ENCODE measurements at regions not wholly inside any gene's neighbourhood (a gene's known extent, or its start where the extent isn't known, plus 50 kb on each side); places are given as distances from the start of the nearest gene placed in this dataset.

DNA sequence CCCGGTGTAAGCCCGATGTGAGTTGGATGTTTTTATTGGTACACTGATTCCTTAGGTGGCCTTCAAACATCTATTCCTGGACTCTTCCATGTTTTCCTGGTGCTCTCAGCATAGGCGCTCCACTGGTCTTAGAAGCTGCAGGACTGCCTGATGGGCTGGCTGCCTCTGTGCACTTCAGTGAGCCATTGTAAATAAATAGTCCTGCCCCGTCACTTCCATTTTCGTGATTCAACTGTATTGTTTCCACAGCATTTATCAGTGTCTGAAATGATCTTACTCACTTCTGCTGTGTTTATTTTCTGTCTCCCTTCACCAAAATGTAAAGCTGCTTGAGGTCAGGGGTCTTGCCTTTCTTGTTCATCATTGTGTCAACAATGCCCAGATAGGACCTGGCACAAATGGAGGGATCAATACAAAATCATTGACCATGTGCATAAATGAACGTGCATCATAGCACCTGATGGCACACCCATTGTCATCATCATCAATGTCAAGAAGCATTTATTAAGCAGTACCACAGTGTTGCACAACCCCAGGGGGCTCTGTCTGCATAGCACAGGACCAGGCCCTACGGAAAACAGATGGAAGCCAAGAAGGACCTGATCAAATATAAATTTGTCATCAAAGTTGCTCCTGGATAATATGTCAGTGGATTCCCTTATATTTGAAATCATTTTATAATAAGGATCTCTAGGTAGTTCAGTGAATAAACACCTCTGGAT lies 66.6 kb upstream of the CPHXL start:
- H3K9me3 ChIP-seq (ENCODE audit: low read depth, low read length) = no peaks in the 10 kb centered on the region
- no peak for DNase-seq (ENCODE audit: insufficient read length, low spot score, missing footprints)
- no peak overlapping the region for H2AFZ ChIP-seq (ENCODE audit: low read length)
- H3K27me3 ChIP-seq (ENCODE audit: insufficient read depth, low read length) = no peaks in the 10 kb centered on the region
- no peak overlapping the region for H3K27ac ChIP-seq (ENCODE audit: low read depth, low read length)
- H4K20me1 ChIP-seq (ENCODE audit: insufficient read depth, low read length) = no peaks in the 10 kb centered on the region
- TF ChIP-seq, protein P1, sequence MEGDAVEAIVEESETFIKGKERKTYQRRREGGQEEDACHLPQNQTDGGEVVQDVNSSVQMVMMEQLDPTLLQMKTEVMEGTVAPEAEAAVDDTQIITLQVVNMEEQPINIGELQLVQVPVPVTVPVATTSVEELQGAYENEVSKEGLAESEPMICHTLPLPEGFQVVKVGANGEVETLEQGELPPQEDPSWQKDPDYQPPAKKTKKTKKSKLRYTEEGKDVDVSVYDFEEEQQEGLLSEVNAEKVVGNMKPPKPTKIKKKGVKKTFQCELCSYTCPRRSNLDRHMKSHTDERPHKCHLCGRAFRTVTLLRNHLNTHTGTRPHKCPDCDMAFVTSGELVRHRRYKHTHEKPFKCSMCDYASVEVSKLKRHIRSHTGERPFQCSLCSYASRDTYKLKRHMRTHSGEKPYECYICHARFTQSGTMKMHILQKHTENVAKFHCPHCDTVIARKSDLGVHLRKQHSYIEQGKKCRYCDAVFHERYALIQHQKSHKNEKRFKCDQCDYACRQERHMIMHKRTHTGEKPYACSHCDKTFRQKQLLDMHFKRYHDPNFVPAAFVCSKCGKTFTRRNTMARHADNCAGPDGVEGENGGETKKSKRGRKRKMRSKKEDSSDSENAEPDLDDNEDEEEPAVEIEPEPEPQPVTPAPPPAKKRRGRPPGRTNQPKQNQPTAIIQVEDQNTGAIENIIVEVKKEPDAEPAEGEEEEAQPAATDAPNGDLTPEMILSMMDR (IDR thresholded peaks at IDR 0.05; ENCODE audit: extremely low read depth, low read depth, low read length) = no peak
- no peak overlapping the region for H3K4me2 ChIP-seq (ENCODE audit: insufficient read depth, low read length)
- H3K79me2 ChIP-seq (ENCODE audit: insufficient read depth, low read length) = no peaks in the 10 kb centered on the region
- H3K4me3 ChIP-seq (ENCODE audit: insufficient read depth, low read length) = no peak overlapping the region
- no peaks in the 10 kb centered on the region for H3K4me1 ChIP-seq (ENCODE audit: insufficient read depth, low read length)
- H3K36me3 ChIP-seq (ENCODE audit: insufficient read depth, low read length) = no peaks in the 10 kb centered on the region

DNA sequence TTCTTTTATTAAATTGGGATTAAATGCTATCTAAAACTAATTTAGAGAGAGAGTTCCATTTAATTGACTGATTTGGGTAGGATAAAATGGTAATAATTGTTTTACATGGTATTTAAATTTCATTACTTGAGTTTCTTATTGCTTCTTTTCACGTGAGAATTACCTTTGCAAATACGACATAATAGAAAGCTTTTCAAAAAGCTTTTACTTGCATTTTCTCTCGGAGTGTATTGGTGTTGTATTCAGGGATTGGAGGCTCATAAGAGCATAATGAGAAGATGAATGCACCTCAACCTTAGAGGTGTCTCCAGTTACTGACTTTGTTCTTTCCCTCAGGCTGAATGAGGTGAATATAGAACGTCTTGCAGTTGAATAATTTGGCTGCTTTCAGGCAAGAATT lies 67.4 kb upstream of the CPHXL start:
- Histone ChIP-seq H3K79me2 (ENCODE audit: insufficient read depth, low read length) (no peaks in the 10 kb centered on the region), H3K4me1 (ENCODE audit: insufficient read depth, low read length) (no peaks in the 10 kb centered on the region), H2AFZ (ENCODE audit: low read length) (no peak overlapping the region), H3K27ac (ENCODE audit: low read depth, low read length) (no peak overlapping the region), H3K4me3 (ENCODE audit: insufficient read depth, low read length) (no peak overlapping the region), H3K4me2 (ENCODE audit: insufficient read depth, low read length) (no peak overlapping the region), H4K20me1 (ENCODE audit: insufficient read depth, low read length) (no peaks in the 10 kb centered on the region), H3K36me3 (ENCODE audit: insufficient read depth, low read length) (no peaks in the 10 kb centered on the region), H3K9me3 (ENCODE audit: low read depth, low read length) (no peaks in the 10 kb centered on the region), H3K27me3 (ENCODE audit: insufficient read depth, low read length) (no peaks in the 10 kb centered on the region)
- DNase-seq (ENCODE audit: insufficient read length, low spot score, missing footprints) = no peak
- TF ChIP-seq, protein P1 (IDR thresholded peaks at IDR 0.05; ENCODE audit: extremely low read depth, low read depth, low read length) = no peak

DNA sequence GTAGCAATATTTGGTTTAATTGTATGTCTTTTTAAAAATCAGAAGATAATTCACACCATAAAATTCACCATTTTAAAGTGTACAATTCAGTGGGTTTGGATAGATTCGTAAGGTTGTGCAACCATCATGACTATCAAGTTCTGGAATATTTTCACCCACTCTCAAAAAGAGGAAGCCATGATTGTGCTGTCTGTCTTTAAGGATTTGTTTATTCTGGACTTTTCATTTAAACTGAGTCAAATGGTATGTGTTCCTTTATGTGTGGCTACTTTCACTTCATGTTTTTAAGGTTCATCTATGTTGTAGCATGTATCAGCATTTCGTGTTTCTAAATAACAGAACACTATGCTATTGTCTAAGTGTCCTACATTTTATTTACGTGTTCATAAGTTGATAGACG lies 68.1 kb upstream of the CPHXL start:
- no peaks in the 10 kb centered on the region for H4K20me1 ChIP-seq (ENCODE audit: insufficient read depth, low read length)
- H2AFZ ChIP-seq (ENCODE audit: low read length) = no peak overlapping the region
- no peak overlapping the region for H3K27ac ChIP-seq (ENCODE audit: low read depth, low read length)
- no peak for DNase-seq (ENCODE audit: insufficient read length, low spot score, missing footprints)
- H3K9me3 ChIP-seq (ENCODE audit: low read depth, low read length) = no peaks in the 10 kb centered on the region
- no peak overlapping the region for H3K4me3 ChIP-seq (ENCODE audit: insufficient read depth, low read length)
- TF ChIP-seq, protein P1 (IDR thresholded peaks at IDR 0.05; ENCODE audit: extremely low read depth, low read depth, low read length) = no peak
- no peaks in the 10 kb centered on the region for H3K36me3 ChIP-seq (ENCODE audit: insufficient read depth, low read length)
- no peaks in the 10 kb centered on the region for H3K79me2 ChIP-seq (ENCODE audit: insufficient read depth, low read length)
- no peaks in the 10 kb centered on the region for H3K4me1 ChIP-seq (ENCODE audit: insufficient read depth, low read length)
- H3K4me2 ChIP-seq (ENCODE audit: insufficient read depth, low read length) = no peak overlapping the region
- no peaks in the 10 kb centered on the region for H3K27me3 ChIP-seq (ENCODE audit: insufficient read depth, low read length)

DNA sequence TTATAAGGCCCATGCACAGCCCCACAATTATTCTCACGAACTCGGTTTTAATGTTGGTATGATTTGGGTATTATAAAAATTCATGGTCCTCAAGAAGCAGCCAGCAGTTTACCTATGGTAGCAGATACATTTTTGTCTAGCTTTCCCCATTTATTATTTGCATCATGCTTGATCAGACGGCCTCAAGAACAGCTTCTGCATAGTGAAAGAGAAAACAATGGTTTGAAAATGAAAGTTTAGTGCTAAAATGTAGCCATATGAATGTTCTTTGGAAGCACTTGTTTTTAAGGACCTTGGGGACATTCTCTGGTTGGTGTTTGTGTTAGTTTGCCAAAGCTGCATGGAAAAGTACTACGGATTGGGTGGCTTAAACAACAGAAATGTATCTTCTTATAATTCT lies 72.4 kb upstream of the CPHXL start:
- H4K20me1 ChIP-seq (ENCODE audit: insufficient read depth, low read length) = no peaks in the 10 kb centered on the region
- no peak overlapping the region for H3K4me2 ChIP-seq (ENCODE audit: insufficient read depth, low read length)
- H2AFZ ChIP-seq (ENCODE audit: low read length) = no peak overlapping the region
- H3K79me2 ChIP-seq (ENCODE audit: insufficient read depth, low read length) = no peaks in the 10 kb centered on the region
- H3K4me1 ChIP-seq (ENCODE audit: insufficient read depth, low read length) = no peaks in the 10 kb centered on the region
- TF ChIP-seq, protein P1 (IDR thresholded peaks at IDR 0.05; ENCODE audit: extremely low read depth, low read depth, low read length) = no peak
- no peak overlapping the region for H3K4me3 ChIP-seq (ENCODE audit: insufficient read depth, low read length)
- no peaks in the 10 kb centered on the region for H3K36me3 ChIP-seq (ENCODE audit: insufficient read depth, low read length)
- no peak for DNase-seq (ENCODE audit: insufficient read length, low spot score, missing footprints)
- H3K9me3 ChIP-seq (ENCODE audit: low read depth, low read length) = no peaks in the 10 kb centered on the region
- no peaks in the 10 kb centered on the region for H3K27me3 ChIP-seq (ENCODE audit: insufficient read depth, low read length)
- H3K27ac ChIP-seq (ENCODE audit: low read depth, low read length) = no peak overlapping the region
